NCI-H146 (cell line): ENCODE measurements at regions not wholly inside any gene's neighbourhood (a gene's known extent, or its start where the extent isn't known, plus 50 kb on each side); places are given as distances from the start of the nearest gene placed in this dataset.

Experiments
- DNase-seq: peaks from one replicate; lab custom pipeline; 2025; lab: John Stamatoyannopoulos, UW

- no peak for DNase-seq
Observed at GRCh38 chr10:24010436-24010970, 198.4 kb upstream of the KIAA1217 start.

GRCh38 chr10:24012249-24012803 is 196.6 kb upstream of the KIAA1217 start:
- no peak for DNase-seq

GRCh38 chr10:24027107-24027506 is 181.8 kb upstream of the KIAA1217 start:
- no peak for DNase-seq

GRCh38 chr10:24034571-24034970 is 174.4 kb upstream of the KIAA1217 start:
- DNase-seq, result no peak

GRCh38 chr10:24035761-24036160 is 173.2 kb upstream of the KIAA1217 start:
- DNase-seq, result no peak

GRCh38 chr10:24039315-24039714 is 169.6 kb upstream of the KIAA1217 start:
- no peak for DNase-seq

GRCh38 chr10:24039897-24040296 is 169.0 kb upstream of the KIAA1217 start:
- no peak for DNase-seq

- DNase-seq, result no peak
Observed at GRCh38 chr10:24041034-24041433, 167.9 kb upstream of the KIAA1217 start.

- no peak for DNase-seq
Observed at GRCh38 chr10:24041834-24042233, 167.1 kb upstream of the KIAA1217 start.

- DNase-seq, result no peak
Observed at GRCh38 chr10:24042884-24043283, 166.1 kb upstream of the KIAA1217 start.

- no peak for DNase-seq
Observed at GRCh38 chr10:24046060-24046459, 162.9 kb upstream of the KIAA1217 start.

GRCh38 chr10:24047176-24047575 is 161.8 kb upstream of the KIAA1217 start:
- no peak for DNase-seq

- DNase-seq, result no peak
Observed at GRCh38 chr10:24054421-24054820, 154.5 kb upstream of the KIAA1217 start.

GRCh38 chr10:24080207-24080606 is 128.7 kb upstream of the KIAA1217 start:
- DNase-seq, result no peak

GRCh38 chr10:24086296-24087086 is 122.4 kb upstream of the KIAA1217 start:
- DNase-seq, result no peak

- no peak for DNase-seq
Observed at GRCh38 chr10:24091256-24091655, 117.7 kb upstream of the KIAA1217 start.

- no peak for DNase-seq
Observed at GRCh38 chr10:24096281-24096680, 112.7 kb upstream of the KIAA1217 start.

GRCh38 chr10:24097751-24098207 is 111.2 kb upstream of the KIAA1217 start:
- DNase-seq, result no peak

GRCh38 chr10:24104895-24105294 is 104.0 kb upstream of the KIAA1217 start:
- no peak for DNase-seq

- DNase-seq, result no peak
Observed at GRCh38 chr10:24113901-24114300, 95.0 kb upstream of the KIAA1217 start.

- DNase-seq, result no peak
Observed at GRCh38 chr10:24114556-24114955, 94.4 kb upstream of the KIAA1217 start.

GRCh38 chr10:24115403-24115802 is 93.5 kb upstream of the KIAA1217 start:
- no peak for DNase-seq

GRCh38 chr10:24118246-24118645 is 90.7 kb upstream of the KIAA1217 start:
- no peak for DNase-seq
